T-cell (primary cell): ENCODE measurements at regions not wholly inside any gene's neighbourhood (a gene's known extent, or its start where the extent isn't known, plus 50 kb on each side); places are given as distances from the start of the nearest gene placed in this dataset.

Source experiments
- ATAC-seq, 4 experiments: fragments of 200-7000 bp in 3 of 4; fragments of 150-1000 bp in 1 of 4; cut with Tn5 transposase; replicated peaks in 1 of 4; 1 replicate in 3 of 4; 2 replicates in 1 of 4; pipeline ENCODE4 v1.10.0; 2021; ENCODE audit warnings: moderate library complexity in 3 of 4, mild to moderate bottlenecking in 2 of 4, moderate number of reproducible peaks in 1 of 4
- CTCF ChIA-PET, 2 donors: fragments of 300-600 bp; sonication (Branson Sonifier 250); formaldehyde crosslinking; loops; one replicate each; lab custom pipeline; 2022; ENCODE audit warnings: antibody characterized with exemption in 2 of 2; lab: Charles Lee
- POLR2A ChIA-PET, 2 donors: fragments of 300-600 bp; sonication (Branson Sonifier 250); formaldehyde crosslinking; loops; one replicate each; lab custom pipeline; 2022; ENCODE audit warnings: antibody characterized with exemption in 2 of 2; lab: Charles Lee
- DNase-seq, 35 experiments: peaks; one replicate each; pipeline versions ENCODE4 v3.0.0 to v3.0.0-alpha.2; 2013 to 2023
- H3K27ac ChIP-seq: one replicate; pipeline ENCODE4 v1.5.1; 2013; ENCODE audit warnings: low read length
- H3K27me3 ChIP-seq, 2 experiments: replicated peaks in 1 of 2; 1 replicate in 1 of 2; 2 replicates in 1 of 2; pipeline versions ENCODE4 v1.6.1 to v1.7.0; 2013; ENCODE audit warnings: low read length in 1 of 2, mixed read lengths in 1 of 2; ENCODE audit not compliant: control insufficient read depth in 2 of 2, insufficient read depth in 2 of 2; ENCODE audit errors: extremely low read depth in 1 of 2
- H3K36me3 ChIP-seq, 2 donors: 1 replicate in 1 of 2; 2 replicates in 1 of 2; pipeline versions ENCODE4 v1.6.1 to v1.7.0; 2013; ENCODE audit warnings: low read length in 1 of 2; ENCODE audit not compliant: control insufficient read depth in 2 of 2, insufficient read depth in 1 of 2; ENCODE audit errors: extremely low read depth in 1 of 2
- H3K4me1 ChIP-seq, 2 experiments: 1 replicate in 1 of 2; 2 replicates in 1 of 2; pipeline versions ENCODE4 v1.6.1 to v1.7.0; 2013; ENCODE audit warnings: low read length in 2 of 2, mixed read lengths in 1 of 2; ENCODE audit not compliant: insufficient read depth in 2 of 2, control insufficient read depth in 1 of 2; ENCODE audit errors: extremely low read depth in 1 of 2
- H3K4me3 ChIP-seq, 2 donors: 1 replicate in 1 of 2; 2 replicates in 1 of 2; pipeline versions ENCODE4 v1.5.1 to v1.7.0; 2013; ENCODE audit warnings: mild to moderate bottlenecking in 2 of 2, low read length in 1 of 2, moderate library complexity in 1 of 2; ENCODE audit not compliant: control insufficient read depth in 1 of 2; ENCODE audit errors: extremely low read depth in 1 of 2
- H3K9me3 ChIP-seq: 2 replicates; pipeline ENCODE4 v1.7.0; 2013
- H3K27ac Mint-ChIP-seq, 2 donors: one replicate each; pipeline ENCODE4 v1.8.0; 2020 to 2021; ENCODE audit warnings: mild to moderate bottlenecking in 2 of 2, mixed read lengths in 2 of 2
- H3K27me3 Mint-ChIP-seq, 2 donors: one replicate each; pipeline ENCODE4 v1.8.0; 2021 to 2022; ENCODE audit warnings: mixed read lengths in 2 of 2
- H3K36me3 Mint-ChIP-seq: one replicate; pipeline ENCODE4 v1.8.0; 2021; ENCODE audit warnings: mixed read lengths
- H3K4me1 Mint-ChIP-seq, 3 donors: one replicate each; pipeline ENCODE4 v1.8.0; 2020 to 2022; ENCODE audit warnings: mixed read lengths in 3 of 3, mild to moderate bottlenecking in 1 of 3
- H3K4me3 Mint-ChIP-seq, 3 donors: one replicate each; pipeline ENCODE4 v1.8.0; 2020 to 2022; ENCODE audit warnings: mild to moderate bottlenecking in 3 of 3, mixed read lengths in 3 of 3, moderate library complexity in 3 of 3
- H3K9me3 Mint-ChIP-seq, 3 donors: one replicate each; pipeline ENCODE4 v1.8.0; 2020 to 2022; ENCODE audit warnings: mixed read lengths in 3 of 3
- WGBS: methylation state at CpG from one replicate; pipeline ENCODE4 v1.1.5; 2013; ENCODE audit warnings: missing lambda C conversion rate; ENCODE audit not compliant: insufficient coverage; 5-methylcytosine and 5-hydroxymethylcytosine counted together

DNA sequence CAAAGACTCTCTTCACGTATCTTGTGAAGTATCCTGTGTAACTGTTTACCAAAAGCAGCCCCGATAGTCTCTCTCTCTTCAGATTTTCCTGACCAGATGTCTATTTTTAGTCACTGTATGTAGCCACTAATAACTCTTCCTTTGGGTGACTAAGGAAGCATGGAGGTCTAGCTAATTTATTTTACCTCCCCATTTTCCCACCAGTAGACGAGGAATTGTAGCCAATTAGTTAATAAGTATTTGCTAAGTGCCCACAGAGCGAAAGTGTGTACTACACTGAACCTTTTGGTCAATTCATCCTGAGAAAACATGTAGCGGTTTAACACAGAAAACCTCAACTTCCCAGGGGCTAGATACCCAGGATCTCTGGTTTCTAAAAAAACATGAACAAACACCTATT, 180.6 kb downstream of the TBX18 start:
- Histone ChIP-seq H3K27me3 (no peaks in the 10 kb centered on the region), H3K4me1 (peaks cover 0 to 2% of the 10 kb centered on the region in 2 experiments), H3K9me3 (no peaks in the 10 kb centered on the region), H3K4me3 (no peak overlapping the region), H3K27ac (no peak overlapping the region), H3K36me3 (no peaks in the 10 kb centered on the region)
- no peak overlapping the region for H3K27ac Mint-ChIP-seq
- peaks cover 5 to 10% (median 8%) of the 10 kb centered on the region in 3 donors for H3K9me3 Mint-ChIP-seq
- peaks cover 4 to 5% (median 5%) of the 10 kb centered on the region in 3 donors for H3K4me1 Mint-ChIP-seq
- H3K36me3 Mint-ChIP-seq, result no peaks in the 10 kb centered on the region
- WGBS, result no CpG with 5 or more reads among the region's 5 CpGs
- no peak overlapping the region for H3K4me3 Mint-ChIP-seq
- ChIA-PET POLR2A (no interaction called here), CTCF (no interaction called here)
- no peaks in the 10 kb centered on the region for H3K27me3 Mint-ChIP-seq
- no peak for DNase-seq
- ATAC-seq, result no peak

DNA sequence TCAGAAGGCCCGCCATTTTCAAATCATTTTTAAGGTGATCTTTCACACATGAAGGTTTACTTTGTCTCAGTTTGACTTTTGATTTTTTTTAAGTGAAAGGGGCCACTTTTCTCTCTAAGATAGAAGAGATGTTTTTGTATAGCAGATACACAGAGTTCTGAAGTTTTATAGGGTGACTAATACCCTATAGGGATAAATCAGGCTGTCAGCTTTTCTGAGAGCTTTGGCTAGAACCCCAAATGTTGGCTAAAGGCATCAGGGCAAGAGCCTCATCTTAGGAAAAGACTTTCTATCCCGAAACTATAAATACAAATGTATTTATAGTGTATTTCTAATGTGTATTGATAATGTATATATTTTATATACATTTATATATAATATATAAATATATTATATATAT, 181.4 kb downstream of the TBX18 start:
- POLR2A ChIA-PET, result no interaction called here
- H3K27ac ChIP-seq, result no peak overlapping the region
- no peak overlapping the region for H3K27ac Mint-ChIP-seq
- H3K36me3 ChIP-seq, result no peaks in the 10 kb centered on the region
- H3K9me3 Mint-ChIP-seq, result peaks cover 5 to 10% (median 8%) of the 10 kb centered on the region in 3 donors
- DNase-seq (no peak), ATAC-seq (no peak)
- CTCF ChIA-PET, result no interaction called here
- no peaks in the 10 kb centered on the region for H3K4me1 ChIP-seq
- H3K4me3 ChIP-seq, result no peak overlapping the region
- H3K4me3 Mint-ChIP-seq, result no peak overlapping the region
- no peaks in the 10 kb centered on the region for H3K27me3 Mint-ChIP-seq
- H3K27me3 ChIP-seq, result no peaks in the 10 kb centered on the region
- no peaks in the 10 kb centered on the region for H3K9me3 ChIP-seq
- WGBS, result no CpG with 5 or more reads among the region's 2 CpGs
- H3K36me3 Mint-ChIP-seq, result no peaks in the 10 kb centered on the region
- H3K4me1 Mint-ChIP-seq, result no peaks in the 10 kb centered on the region

DNA sequence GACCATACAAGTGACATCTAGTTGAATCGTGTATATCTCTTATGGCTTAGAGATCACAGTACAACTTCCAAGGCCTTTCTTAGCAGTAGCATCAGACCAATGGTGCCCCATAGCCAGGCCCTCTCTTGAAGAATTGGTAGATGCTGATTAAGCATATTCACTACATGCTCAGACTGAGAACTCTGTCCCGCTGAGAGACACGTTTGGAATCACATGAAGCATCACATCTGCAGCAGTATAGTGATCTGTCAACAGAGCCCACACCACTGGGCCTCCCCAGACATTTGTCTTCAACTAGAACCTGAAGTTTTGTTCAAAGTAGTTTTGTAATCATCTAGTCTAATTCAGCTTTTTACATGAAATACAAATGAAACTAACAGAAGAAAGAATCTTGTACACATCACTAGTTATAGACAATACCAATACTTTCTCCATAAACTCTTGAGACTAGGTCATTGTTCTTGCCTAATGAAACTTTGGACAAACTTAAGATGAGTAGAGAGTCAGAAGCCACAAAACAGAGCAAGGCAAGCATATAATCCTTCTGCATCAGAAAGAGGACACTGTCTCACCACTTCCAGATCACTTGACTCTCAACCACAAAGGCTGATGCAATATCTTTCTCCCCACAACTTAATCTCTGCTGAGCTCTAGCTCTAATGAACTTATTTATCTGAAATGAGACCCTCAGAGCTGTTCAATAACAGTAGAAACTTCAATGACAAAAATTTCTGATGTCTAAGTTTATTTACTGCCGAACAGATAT, 182.7 kb downstream of the TBX18 start:
- POLR2A ChIA-PET, result no interaction called here
- no CpG with 5 or more reads among the region's 4 CpGs for WGBS
- no peak overlapping the region for H3K4me3 Mint-ChIP-seq
- DNase-seq (no peak), ATAC-seq (no peak)
- no peaks in the 10 kb centered on the region for H3K36me3 Mint-ChIP-seq
- Histone ChIP-seq H3K4me1 (no peaks in the 10 kb centered on the region), H3K27me3 (no peaks in the 10 kb centered on the region), H3K27ac (no peak overlapping the region), H3K4me3 (no peak overlapping the region), H3K9me3 (no peaks in the 10 kb centered on the region), H3K36me3 (no peaks in the 10 kb centered on the region)
- H3K9me3 Mint-ChIP-seq, result peaks cover 5 to 10% (median 8%) of the 10 kb centered on the region in 3 donors
- H3K27ac Mint-ChIP-seq, result no peak overlapping the region
- H3K27me3 Mint-ChIP-seq, result no peaks in the 10 kb centered on the region
- H3K4me1 Mint-ChIP-seq, result no peaks in the 10 kb centered on the region
- CTCF ChIA-PET, result no interaction called here

DNA sequence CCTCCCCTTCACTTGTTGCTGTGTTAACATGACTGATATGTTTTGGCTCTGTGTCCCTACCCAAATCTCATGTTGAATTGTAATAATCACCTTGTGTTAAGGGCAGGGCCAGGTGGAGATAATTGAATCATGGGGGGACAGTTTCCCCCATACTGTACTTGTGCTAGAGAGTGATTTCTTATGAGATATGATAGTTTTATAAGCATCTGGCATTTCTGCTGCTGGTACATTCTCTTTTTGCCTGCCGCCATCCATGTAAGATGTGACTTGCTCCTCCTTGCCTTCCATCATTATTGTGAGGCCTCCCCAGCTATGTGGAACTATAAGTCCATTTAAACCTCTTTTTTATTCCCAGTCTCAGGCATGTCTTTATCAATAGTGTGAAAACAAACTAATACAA, 185.0 kb downstream of the TBX18 start:
- no CpG with 5 or more reads among the region's 1 CpG for WGBS
- H3K4me1 ChIP-seq, result no peaks in the 10 kb centered on the region
- POLR2A ChIA-PET, result no interaction called here

DNA sequence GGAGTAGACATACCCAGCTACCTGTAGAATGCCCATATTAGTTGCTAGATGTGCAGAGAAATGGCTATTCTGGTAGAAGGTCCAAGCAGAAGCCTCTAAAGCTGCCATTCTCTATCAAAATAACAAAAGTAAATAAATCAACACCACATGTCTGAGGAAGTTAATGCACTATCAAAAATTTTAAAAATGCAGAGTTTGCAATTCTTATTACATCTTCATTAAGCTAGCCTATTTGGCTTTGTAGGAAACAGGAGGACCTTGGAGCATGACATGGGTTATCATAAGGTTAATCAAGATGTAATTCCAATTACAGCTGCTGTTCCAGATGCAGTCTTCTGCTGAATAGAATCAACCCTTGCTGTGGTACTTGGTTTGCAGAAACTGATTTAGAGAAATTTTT, 188.4 kb downstream of the TBX18 start:
- no peak overlapping the region for H3K4me3 ChIP-seq
- H3K36me3 ChIP-seq, result no peaks in the 10 kb centered on the region
- no peaks in the 10 kb centered on the region for H3K27me3 ChIP-seq
- ATAC-seq, result no peak
- no peaks in the 10 kb centered on the region for H3K9me3 ChIP-seq
- ChIA-PET POLR2A (no interaction called here), CTCF (no interaction called here)
- Mint-ChIP-seq H3K9me3 (peaks cover 5 to 10% (median 5%) of the 10 kb centered on the region in 3 donors), H3K4me1 (no peaks in the 10 kb centered on the region), H3K27ac (no peak overlapping the region), H3K27me3 (no peaks in the 10 kb centered on the region), H3K36me3 (no peaks in the 10 kb centered on the region), H3K4me3 (no peak overlapping the region)
- H3K4me1 ChIP-seq, result no peaks in the 10 kb centered on the region
- no peak overlapping the region for H3K27ac ChIP-seq
- no peak for DNase-seq

More for the DNA sequence above, 185.0 kb downstream of the TBX18 start:
- no peaks in the 10 kb centered on the region for H3K4me1 Mint-ChIP-seq
- CTCF ChIA-PET, result no interaction called here
- no peaks in the 10 kb centered on the region for H3K36me3 Mint-ChIP-seq
- peaks cover 5 to 10% (median 6%) of the 10 kb centered on the region in 3 donors for H3K9me3 Mint-ChIP-seq
- Histone ChIP-seq H3K9me3 (no peaks in the 10 kb centered on the region), H3K27me3 (no peaks in the 10 kb centered on the region), H3K36me3 (no peaks in the 10 kb centered on the region), H3K27ac (no peak overlapping the region), H3K4me3 (no peak overlapping the region)
- ATAC-seq (no peak), DNase-seq (no peak)
- H3K27me3 Mint-ChIP-seq, result no peaks in the 10 kb centered on the region
- no peak overlapping the region for H3K27ac Mint-ChIP-seq
- H3K4me3 Mint-ChIP-seq, result no peak overlapping the region

DNA sequence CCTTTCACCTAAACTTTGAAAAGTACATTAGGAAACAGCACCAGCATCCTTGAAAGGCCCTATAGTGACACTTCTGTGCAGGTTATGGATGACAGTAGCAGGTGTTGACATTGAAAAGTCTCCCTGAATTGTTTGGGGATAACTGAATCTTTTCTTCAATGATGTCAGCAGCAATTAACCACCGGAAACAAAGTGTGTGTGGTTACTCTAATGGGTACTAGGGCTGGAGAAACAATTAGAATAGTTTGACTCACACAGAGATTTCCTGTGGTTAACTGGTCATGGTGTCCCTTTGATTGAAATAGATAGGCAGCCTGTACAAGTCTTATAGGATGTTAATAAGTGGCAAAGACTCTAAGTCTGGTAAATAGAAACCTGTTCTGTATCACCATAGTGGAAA, 189.1 kb downstream of the TBX18 start:
- H3K27ac Mint-ChIP-seq, result no peak overlapping the region
- 13% methylated on average over 1 of the region's 1 CpG for WGBS
- Histone ChIP-seq H3K9me3 (no peaks in the 10 kb centered on the region), H3K4me1 (no peaks in the 10 kb centered on the region), H3K27ac (no peak overlapping the region), H3K27me3 (no peaks in the 10 kb centered on the region), H3K36me3 (no peaks in the 10 kb centered on the region), H3K4me3 (no peak overlapping the region)
- no peak for ATAC-seq
- no peaks in the 10 kb centered on the region for H3K36me3 Mint-ChIP-seq
- no peak for DNase-seq
- H3K9me3 Mint-ChIP-seq, result peaks cover 8 to 10% (median 8%) of the 10 kb centered on the region in 3 donors
- H3K4me1 Mint-ChIP-seq, result no peaks in the 10 kb centered on the region
- no peak overlapping the region for H3K4me3 Mint-ChIP-seq
- no peaks in the 10 kb centered on the region for H3K27me3 Mint-ChIP-seq
- ChIA-PET POLR2A (no interaction called here), CTCF (no interaction called here)
